Prostate gland (tissue), 2 donors: ENCODE measurements at regions not wholly inside any gene's neighbourhood (a gene's known extent, or its start where the extent isn't known, plus 50 kb on each side); places are given as distances from the start of the nearest gene placed in this dataset.

Experiments
- CTCF ChIP-seq, 4 experiments: fragments of 200-600 bp in 2 of 4; fragments of 450-650 bp in 2 of 4; sonication (generic) in 2 of 4; IDR thresholded peaks; 1 replicate in 3 of 4; 2 replicates in 1 of 4; pipeline ENCODE4 v1.5.1; 2016 to 2019; ENCODE audit warnings: antibody characterized with exemption in 4 of 4, mild to moderate bottlenecking in 2 of 4, moderate library complexity in 2 of 4
- POLR2A ChIP-seq: fragments of 450-650 bp; IDR thresholded peaks from one replicate; pipeline ENCODE4 v1.6.1; 2016; ENCODE audit warnings: antibody characterized with exemption, mild to moderate bottlenecking

GRCh38 chr2:4336864-4337263 lies 633.5 kb downstream of the DCDC2C start:
- TF ChIP-seq POLR2A, result no peak
- TF ChIP-seq CTCF (IDR thresholded peaks at IDR 0.05), result no peak
